DOHH2 (cell line): ENCODE measurements at regions not wholly inside any gene's neighbourhood (a gene's known extent, or its start where the extent isn't known, plus 50 kb on each side); places are given as distances from the start of the nearest gene placed in this dataset.

Source experiments
- EZH2phosphoT487 ChIP-seq: fragments of 200-600 bp; sonication (generic); IDR thresholded peaks from 2 replicates; pipeline ENCODE4 v1.6.1; 2017; ENCODE audit warnings: borderline replicate concordance, mild to moderate bottlenecking, antibody characterized with exemption, low read length, moderate library complexity, mixed read lengths
- TF ChIP-seq, protein P1 (sequence below): fragments of 200-600 bp; sonication (generic); IDR thresholded peaks from one replicate; pipeline ENCODE4 v1.5.1; 2014; ENCODE audit warnings: antibody characterized with exemption, mild to moderate bottlenecking, low read depth, low read length; ENCODE audit not compliant: poor library complexity, severe bottlenecking

DNA sequence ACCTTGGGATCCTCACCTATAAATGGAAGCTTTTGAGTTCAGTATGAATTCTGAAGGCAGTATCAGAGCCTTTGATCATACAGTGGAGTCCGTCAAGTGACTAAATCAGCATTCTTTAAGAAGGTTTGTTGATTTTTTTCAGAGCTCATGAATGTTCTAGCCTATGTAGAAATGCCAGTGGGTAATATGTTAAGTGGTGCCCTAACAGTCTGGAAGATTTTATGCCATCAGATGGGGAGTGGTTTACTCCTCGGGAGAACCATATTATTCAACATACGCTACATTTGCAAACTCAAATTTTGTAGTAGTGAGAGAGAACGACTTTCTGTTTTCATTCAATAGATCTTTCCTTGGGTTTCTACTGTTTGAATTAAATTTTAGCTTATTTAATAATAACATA, 225.0 kb upstream of the ACVR2A start:
- TF ChIP-seq EZH2phosphoT487 = no peak
- TF ChIP-seq, protein P1, sequence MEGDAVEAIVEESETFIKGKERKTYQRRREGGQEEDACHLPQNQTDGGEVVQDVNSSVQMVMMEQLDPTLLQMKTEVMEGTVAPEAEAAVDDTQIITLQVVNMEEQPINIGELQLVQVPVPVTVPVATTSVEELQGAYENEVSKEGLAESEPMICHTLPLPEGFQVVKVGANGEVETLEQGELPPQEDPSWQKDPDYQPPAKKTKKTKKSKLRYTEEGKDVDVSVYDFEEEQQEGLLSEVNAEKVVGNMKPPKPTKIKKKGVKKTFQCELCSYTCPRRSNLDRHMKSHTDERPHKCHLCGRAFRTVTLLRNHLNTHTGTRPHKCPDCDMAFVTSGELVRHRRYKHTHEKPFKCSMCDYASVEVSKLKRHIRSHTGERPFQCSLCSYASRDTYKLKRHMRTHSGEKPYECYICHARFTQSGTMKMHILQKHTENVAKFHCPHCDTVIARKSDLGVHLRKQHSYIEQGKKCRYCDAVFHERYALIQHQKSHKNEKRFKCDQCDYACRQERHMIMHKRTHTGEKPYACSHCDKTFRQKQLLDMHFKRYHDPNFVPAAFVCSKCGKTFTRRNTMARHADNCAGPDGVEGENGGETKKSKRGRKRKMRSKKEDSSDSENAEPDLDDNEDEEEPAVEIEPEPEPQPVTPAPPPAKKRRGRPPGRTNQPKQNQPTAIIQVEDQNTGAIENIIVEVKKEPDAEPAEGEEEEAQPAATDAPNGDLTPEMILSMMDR = no peak
